Hepatocyte (in vitro differentiated cells): ENCODE measurements at regions not wholly inside any gene's neighbourhood (a gene's known extent, or its start where the extent isn't known, plus 50 kb on each side); places are given as distances from the start of the nearest gene placed in this dataset.

Experiments used
- CTCF ChIP-seq: fragments of 200-600 bp; sonication (generic); IDR thresholded peaks from 2 replicates; pipeline ENCODE4 v1.5.1; 2016; ENCODE audit warnings: antibody characterized with exemption, mild to moderate bottlenecking; ENCODE audit not compliant: poor library complexity
- EZH2 ChIP-seq: fragments of 200-600 bp; sonication (generic); IDR thresholded peaks from 2 replicates; pipeline ENCODE4 v1.6.1; 2016; ENCODE audit warnings: antibody characterized with exemption, mild to moderate bottlenecking, borderline replicate concordance

- TF ChIP-seq CTCF (no peak), EZH2 (no peak)
Measured at GRCh38 chr11:101241160-101241795, 111.7 kb upstream of the PGR start.
